ENCODE measurements at regions not wholly inside any gene's neighbourhood (a gene's known extent, or its start where the extent isn't known, plus 50 kb on each side); places are given as distances from the start of the nearest gene placed in this dataset.
"Not testable (repeated sequence)": the region's sequence is repeated elsewhere in the genome, so short reads cannot be mapped to it uniquely, and the experiment has no call there.

- TF ChIP-seq POLR2A, CTCF (IDR thresholded peaks at IDR 0.05): not testable (repeated sequence)
Measured at GRCh38 chr21:6140467-6141137, 4380.8 kb upstream of the TPTE start.

Data from body of pancreas (tissue), 4 donors.